HG03521 (cell line): ENCODE measurements at regions not wholly inside any gene's neighbourhood (a gene's known extent, or its start where the extent isn't known, plus 50 kb on each side); places are given as distances from the start of the nearest gene placed in this dataset.
"Not testable (repeated sequence)": the region's sequence is repeated elsewhere in the genome, so short reads cannot be mapped to it uniquely, and the experiment has no call there.

Experiments
- ATAC-seq: cut with Tn5 transposase; IDR thresholded peaks from one replicate; pipeline ENCODE4 v1.9.1; 2021; ENCODE audit warnings: mild to moderate bottlenecking, moderate library complexity; ENCODE audit not compliant: unreplicated experiment

- ATAC-seq = no peak
These were observed 795.5 kb downstream of the AACS start for GRCh38 chr12:125860672-125861288.

- ATAC-seq = no peak
These were observed 796.4 kb downstream of the AACS start for GRCh38 chr12:125861299-125862281.

DNA sequence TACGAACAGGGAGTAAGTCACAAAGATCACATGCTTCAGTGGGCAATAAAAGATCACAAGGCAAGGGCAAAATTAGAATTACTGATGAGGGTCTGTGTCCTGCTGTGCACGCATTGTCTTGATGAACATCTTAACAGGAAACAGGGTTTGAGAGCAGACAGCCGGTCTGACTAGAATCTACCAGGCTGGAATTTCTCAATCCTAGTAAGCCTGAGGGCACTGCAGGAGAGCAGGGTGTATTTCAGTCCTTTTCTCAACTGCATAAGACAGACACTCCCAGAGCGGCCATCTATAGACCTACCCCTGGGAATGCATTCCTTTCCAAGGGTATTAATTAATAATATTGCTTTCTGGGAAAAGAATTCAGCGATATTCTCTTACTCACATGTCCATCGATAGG is 800.0 kb downstream of the AACS start:
- not testable (repeated sequence) for ATAC-seq

- no peak for ATAC-seq
These were observed 806.8 kb downstream of the AACS start for GRCh38 chr12:125871811-125872594.

DNA sequence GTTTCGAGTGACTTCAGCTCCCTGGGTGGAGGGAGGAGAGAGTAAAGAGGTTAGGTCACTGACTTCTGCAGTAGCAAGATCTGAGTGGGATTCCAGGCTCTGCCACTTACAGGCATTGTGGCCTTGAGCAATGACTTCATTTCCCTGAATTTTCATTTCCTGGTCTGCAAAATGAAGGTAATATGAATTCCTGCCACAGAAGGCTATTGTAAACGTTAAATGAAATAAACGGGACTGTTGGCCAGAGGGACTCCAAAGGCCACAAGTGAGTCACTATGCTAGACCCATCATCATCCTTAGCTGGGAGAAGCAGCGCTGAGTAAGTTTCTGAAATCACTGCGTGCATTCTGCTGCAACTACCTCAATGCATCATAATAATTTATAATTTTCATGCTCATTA is 807.8 kb downstream of the AACS start:
- no peak for ATAC-seq

DNA sequence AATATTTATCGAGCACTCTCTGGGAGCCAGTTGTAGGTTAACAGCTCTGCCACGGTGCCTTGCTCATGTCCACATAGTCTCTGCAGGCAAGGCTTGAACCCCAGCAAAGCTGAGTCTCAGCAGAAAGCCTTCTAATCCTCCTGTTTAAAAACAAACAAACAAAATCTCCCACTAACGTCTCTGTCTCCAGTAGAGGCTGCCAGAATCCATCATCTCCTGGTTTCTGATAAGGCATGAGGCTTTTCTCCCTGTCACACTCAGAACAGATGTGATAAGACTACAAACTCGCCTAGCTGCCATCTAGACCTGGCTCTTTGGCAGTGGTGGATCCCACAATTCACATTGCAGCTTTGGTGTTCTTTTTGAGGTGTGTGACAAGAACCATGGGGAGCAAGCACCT is 813.2 kb downstream of the AACS start:
- ATAC-seq = no peak

DNA sequence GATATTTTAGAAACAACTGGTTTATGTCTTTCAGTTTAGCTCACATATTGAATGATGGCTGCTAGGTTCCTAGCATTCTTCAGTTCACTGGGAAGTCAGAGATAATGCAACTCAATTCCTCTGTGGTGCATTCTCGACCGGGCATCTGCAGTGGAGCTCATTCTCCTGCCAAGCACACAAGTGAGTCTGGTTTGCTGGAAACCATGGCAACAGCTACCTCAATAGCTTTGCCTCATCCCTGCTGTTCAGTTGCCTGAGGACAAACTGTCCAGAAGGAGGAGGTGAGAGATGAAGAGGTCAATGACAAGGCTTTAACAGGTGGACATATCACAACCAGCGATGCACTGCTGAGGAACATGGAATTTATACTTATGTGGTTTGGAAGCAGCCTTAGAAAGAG is 816.9 kb downstream of the AACS start:
- no peak for ATAC-seq

DNA sequence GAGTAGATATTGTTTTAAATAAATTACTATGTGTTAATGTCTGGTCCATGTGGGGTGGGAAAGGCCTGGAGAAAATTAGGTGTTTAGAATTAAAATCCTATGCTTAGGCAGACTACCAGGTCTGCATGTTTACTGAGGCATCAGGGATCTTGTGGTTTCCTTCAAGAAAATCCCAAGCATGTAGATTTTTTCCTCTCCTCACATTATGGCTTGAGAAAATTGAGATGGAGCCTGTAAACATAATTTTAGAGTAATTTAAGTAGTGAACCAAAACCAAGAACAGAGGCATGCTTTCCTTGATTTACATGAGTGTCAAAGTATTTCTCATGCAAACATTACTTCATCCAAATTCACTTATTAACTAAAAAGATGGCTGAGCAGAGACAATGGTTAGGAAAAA is 823.7 kb downstream of the AACS start:
- no peak for ATAC-seq

- ATAC-seq = no peak
These were observed 824.5 kb downstream of the AACS start for GRCh38 chr12:125889742-125890141.

DNA sequence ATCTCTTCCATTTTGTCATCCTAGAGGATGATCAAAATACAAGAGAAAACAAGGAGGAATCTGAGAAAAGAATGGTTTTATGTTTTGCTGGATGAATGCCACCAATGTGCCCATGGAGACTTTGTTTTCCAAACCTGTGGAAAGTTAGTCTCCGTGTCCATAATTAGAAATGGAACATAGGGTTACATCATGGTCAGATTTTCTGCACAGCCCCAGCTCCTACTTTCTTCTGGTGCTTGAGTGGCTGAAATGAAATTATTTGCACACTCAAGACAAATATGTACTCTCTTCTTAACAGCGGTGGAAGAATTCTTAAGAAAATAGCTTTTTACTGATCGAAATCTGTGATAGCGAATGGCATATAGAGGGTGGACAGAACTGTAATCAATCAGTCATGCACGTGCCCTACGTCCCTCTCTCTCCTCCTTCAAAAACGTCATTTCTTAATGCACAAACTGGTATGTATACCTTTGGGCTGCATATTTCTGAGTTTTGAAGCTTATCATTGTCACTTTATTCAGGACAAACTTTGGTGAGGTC is 825.2 kb downstream of the AACS start:
- no peak for ATAC-seq

DNA sequence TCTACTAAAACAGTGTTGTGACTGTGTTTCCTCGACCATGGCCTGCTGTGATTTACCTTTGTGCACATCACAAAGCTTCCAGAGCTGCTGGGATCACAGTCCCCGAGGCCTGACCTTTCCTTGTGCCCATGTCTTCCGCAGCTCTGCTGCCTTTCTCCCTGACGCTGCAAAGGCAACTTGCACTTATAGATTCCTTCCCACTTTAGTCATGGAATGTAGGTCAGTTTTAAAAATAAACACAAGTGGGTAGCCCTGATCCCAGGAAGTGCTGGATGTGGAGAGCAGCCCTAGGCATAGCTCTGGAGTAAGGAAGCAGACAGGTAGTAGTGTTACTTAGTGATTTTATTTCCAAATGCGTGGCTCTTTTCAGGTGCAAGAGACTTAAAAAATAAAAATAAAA is 825.7 kb downstream of the AACS start:
- no peak for ATAC-seq

DNA sequence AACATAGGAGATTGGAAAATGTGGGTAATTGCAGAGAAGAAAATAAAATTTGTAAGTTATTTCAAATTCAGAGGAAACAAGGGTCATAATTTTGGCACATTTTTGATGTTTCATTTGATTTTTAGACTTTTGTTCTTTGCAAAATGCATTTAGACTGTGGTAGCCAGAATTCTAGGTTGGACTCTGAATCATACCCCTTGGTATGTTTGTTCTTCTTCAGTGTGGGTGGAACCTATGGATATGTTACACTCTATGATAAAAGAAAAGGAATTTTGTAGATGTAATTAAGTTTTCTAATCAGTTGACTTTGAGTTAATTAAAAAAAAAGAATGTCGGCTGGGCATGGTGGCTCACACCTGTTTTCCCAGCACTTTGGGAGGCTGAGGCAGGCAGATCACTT is 827.0 kb downstream of the AACS start:
- ATAC-seq = no peak

DNA sequence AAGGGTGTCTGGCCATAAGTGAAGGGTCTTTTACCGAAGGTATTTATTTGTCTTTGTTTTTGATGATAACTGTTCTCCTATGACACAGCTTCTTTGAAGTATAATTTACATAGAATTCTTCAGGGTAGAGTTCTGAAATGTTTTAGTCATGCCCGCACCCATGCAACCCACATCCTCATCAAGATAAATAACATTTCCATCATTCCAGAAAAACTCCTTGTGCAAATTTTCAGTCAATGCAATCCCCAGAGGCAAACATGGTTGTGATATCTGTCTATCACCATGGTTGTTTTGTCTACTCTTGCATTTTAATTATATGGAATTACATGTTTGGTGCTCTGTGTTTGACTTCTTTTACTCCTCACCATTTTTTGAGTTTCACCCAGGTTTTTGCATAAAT is 837.8 kb downstream of the AACS start:
- no peak for ATAC-seq

GRCh38 chr12:125907351-125907750 is 842.1 kb downstream of the AACS start:
- no peak for ATAC-seq

DNA sequence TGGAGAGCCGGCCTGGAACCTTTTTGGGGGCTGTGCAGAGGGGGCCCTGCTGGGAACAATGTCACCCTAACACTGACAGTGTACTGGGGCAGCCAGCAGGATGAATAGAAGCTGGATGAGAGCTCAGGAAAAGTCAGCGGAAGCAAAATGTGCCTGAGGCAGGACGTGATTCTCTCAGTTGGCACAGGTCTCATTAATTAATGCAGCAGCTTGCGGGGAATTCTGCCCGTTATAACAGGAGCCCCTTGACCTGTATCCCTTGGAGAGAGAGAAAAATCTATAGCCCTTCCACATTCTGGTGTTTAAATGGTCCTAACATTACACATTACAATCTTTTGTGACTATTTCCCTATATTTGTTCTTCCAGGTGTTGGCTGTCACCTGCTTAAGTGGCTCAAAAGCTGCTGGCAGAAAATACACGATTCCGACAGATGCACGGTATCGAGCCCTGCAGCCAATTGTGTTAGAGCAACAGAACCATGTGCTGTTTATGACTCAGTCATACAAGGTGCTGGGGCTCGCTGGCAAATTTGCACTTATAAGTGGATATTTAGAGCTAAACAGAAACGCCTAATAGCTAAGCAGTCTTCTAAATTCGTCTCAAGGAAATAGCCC is 854.7 kb downstream of the AACS start:
- no peak for ATAC-seq

GRCh38 chr12:125922330-125922729 is 857.1 kb downstream of the AACS start:
- no peak for ATAC-seq

DNA sequence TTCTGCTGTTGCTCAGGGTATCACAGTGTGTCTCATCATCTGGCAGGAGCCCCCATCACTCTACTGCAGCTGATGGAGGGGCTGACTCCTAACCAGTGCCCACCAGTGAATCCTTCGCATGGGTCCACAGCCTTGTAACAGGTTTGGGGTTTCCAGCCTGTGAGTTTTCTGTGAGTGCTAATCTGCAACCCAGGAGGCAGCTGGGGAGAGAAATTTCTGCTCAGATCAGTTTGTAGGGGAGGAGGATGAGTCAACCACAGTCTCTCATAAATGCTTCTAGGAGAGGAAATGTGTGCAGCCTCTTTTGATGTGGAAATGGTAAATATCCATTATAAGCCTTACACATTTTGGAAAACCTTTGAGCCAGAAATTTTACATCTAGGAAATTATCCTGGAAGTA is 871.3 kb downstream of the AACS start:
- no peak for ATAC-seq

DNA sequence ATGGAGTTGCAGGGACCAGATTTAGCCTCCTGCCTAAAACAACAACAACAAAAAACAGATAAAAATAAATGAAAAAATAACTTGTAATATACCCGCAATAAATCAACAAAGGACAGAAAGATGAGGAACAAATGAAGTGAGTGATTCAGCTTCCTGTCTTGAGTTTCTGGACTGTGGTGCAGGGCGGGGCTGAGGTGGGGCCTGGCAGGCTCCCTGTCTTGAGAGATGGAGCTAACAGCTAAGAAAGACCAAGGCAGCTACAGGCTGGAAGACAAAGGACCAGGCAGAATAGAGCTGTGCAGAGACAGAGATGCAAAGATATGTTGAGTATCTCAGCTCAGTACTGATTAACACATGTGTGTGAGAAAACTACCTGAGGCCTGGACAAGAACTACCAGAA is 879.2 kb downstream of the AACS start:
- no peak for ATAC-seq

DNA sequence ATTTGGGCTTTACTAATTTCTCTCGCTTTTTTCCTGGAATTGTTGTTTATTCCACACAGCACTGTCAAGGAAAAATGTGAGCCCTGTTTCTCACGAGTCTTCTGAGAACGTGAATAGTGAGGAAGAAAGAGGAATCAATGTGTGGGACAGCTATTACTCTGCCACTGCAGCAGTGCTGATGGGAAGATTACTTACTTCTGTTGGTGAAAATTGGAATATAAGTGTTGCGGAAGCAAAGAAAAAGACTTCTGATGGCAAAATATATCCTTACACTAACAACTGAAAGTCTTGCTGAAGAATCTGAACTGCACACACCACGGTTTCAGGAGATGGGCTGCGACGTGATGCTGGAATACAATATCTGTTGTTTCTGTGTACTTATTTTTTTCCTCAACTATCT is 884.2 kb downstream of the AACS start:
- no peak for ATAC-seq

- no peak for ATAC-seq
These were observed 889.1 kb downstream of the AACS start for GRCh38 chr12:125954362-125954761.

- no peak for ATAC-seq
These were observed 891.0 kb downstream of the AACS start for GRCh38 chr12:125956186-125956585.
